ENCODE measurements at regions not wholly inside any gene's neighbourhood (a gene's known extent, or its start where the extent isn't known, plus 50 kb on each side); places are given as distances from the start of the nearest gene placed in this dataset.
"Not testable (repeated sequence)": the region's sequence is repeated elsewhere in the genome, so short reads cannot be mapped to it uniquely, and the experiment has no call there.

- WGBS (ENCODE audit: extremely low coverage, insufficient read length, low lambda C conversion rate), result no CpG with 5 or more reads among the region's 2 CpGs
- H3K27me3 ChIP-seq (ENCODE audit: insufficient read depth, low read length), result no peaks in the 10 kb centered on the region
- H4K8ac ChIP-seq (replicated peaks; ENCODE audit: insufficient read length, low read depth, low read length), result no peak overlapping the region
- H3K4me3 Mint-ChIP-seq, result no peak overlapping the region
- H2BK20ac ChIP-seq (ENCODE audit: low read depth, low read length, poor library complexity, severe bottlenecking), result no peak overlapping the region
- no peak overlapping the region for H3K56ac ChIP-seq (ENCODE audit: insufficient read length, low read depth, low read length)
- TF ChIP-seq CTCF (conservative IDR thresholded peaks at IDR 0.05), result no peak
- no peak overlapping the region for H3K9ac ChIP-seq (ENCODE audit: extremely low read depth, insufficient read length, low read length)
- H3K36me3 Mint-ChIP-seq (ENCODE audit: insufficient read depth in 1 of 3, low read depth in 3 of 3), result no peaks in the 10 kb centered on the region
- H3K14ac ChIP-seq (ENCODE audit: insufficient read depth, low read length), result no peak overlapping the region
- no peak overlapping the region for H2BK15ac ChIP-seq (ENCODE audit: low read depth, low read length)
- H3K4me2 ChIP-seq (ENCODE audit: insufficient read depth, insufficient read length, low read length), result no peak overlapping the region
- H2AK5ac ChIP-seq (ENCODE audit: insufficient read length, low read length), result no peak overlapping the region
- H4K91ac ChIP-seq (ENCODE audit: insufficient read length, low read depth, low read length), result no peak overlapping the region
- H2BK120ac ChIP-seq (ENCODE audit: low read depth, low read length, poor library complexity, severe bottlenecking), result no peak overlapping the region
- H3K4me1 ChIP-seq (ENCODE audit: insufficient read depth, low read length), result no peaks in the 10 kb centered on the region
- H3K27ac Mint-ChIP-seq, result no peak overlapping the region
- no peak overlapping the region for H3K18ac ChIP-seq (ENCODE audit: insufficient read length, low read depth, low read length)
- H3T11ph ChIP-seq (ENCODE audit: low read length), result no peak overlapping the region
- no peaks in the 10 kb centered on the region for H4K20me1 ChIP-seq (ENCODE audit: control insufficient read depth, insufficient read depth, insufficient read length)
- no peaks in the 10 kb centered on the region for H3K23me2 ChIP-seq (ENCODE audit: insufficient read length, low read depth, low read length, poor library complexity, severe bottlenecking)
- no peaks in the 10 kb centered on the region for H3K79me1 ChIP-seq (ENCODE audit: insufficient read depth, low read depth, low read length, poor library complexity, severe bottlenecking)
- H3K9me3 ChIP-seq (ENCODE audit: control insufficient read depth, low read depth, low read length), result no peaks in the 10 kb centered on the region
- H3K27ac ChIP-seq (ENCODE audit: insufficient read length, low read depth, low read length), result no peak overlapping the region
- no peak overlapping the region for H2BK5ac ChIP-seq (ENCODE audit: insufficient read length, low read length)
- no peak overlapping the region for H2AFZ ChIP-seq (ENCODE audit: low read length)
- no peak for DNase-seq
- H3K79me2 ChIP-seq (ENCODE audit: insufficient read depth, low read length), result no peaks in the 10 kb centered on the region
- H3K27me3 Mint-ChIP-seq (ENCODE audit: low read depth), result no peaks in the 10 kb centered on the region
- no peak overlapping the region for H2BK12ac ChIP-seq (ENCODE audit: insufficient read length, low read depth, low read length)
- H3K9me3 Mint-ChIP-seq, result no peaks in the 10 kb centered on the region
- no peak overlapping the region for H3K4ac ChIP-seq (ENCODE audit: low read depth, low read length)
- peaks cover 0 to 2% of the 10 kb centered on the region in 2 experiments; a peak in 1 of 4 replicates for H3K4me1 Mint-ChIP-seq
- no peak overlapping the region for H4K5ac ChIP-seq (ENCODE audit: insufficient read length, low read depth, low read length)
- H3K23ac ChIP-seq (ENCODE audit: insufficient read length, low read depth, low read length), result no peak overlapping the region
These were observed 2054.0 kb upstream of the NUDT12 start for GRCh38 chr5:105616599-105616998.

- H3K23ac ChIP-seq (ENCODE audit: insufficient read length, low read depth, low read length); H3K14ac ChIP-seq (ENCODE audit: insufficient read depth, low read length); H3K27ac Mint-ChIP-seq; H4K91ac ChIP-seq (ENCODE audit: insufficient read length, low read depth, low read length); H4K5ac ChIP-seq (ENCODE audit: insufficient read length, low read depth, low read length); H3K4ac ChIP-seq (ENCODE audit: low read depth, low read length); H2BK120ac ChIP-seq (ENCODE audit: low read depth, low read length, poor library complexity, severe bottlenecking); H4K8ac ChIP-seq (replicated peaks; ENCODE audit: insufficient read length, low read depth, low read length); H3K56ac ChIP-seq (ENCODE audit: insufficient read length, low read depth, low read length); H3K4me1 ChIP-seq (ENCODE audit: insufficient read depth, low read length); H2BK12ac ChIP-seq (ENCODE audit: insufficient read length, low read depth, low read length); H3K23me2 ChIP-seq (ENCODE audit: insufficient read length, low read depth, low read length, poor library complexity, severe bottlenecking); H3K27me3 ChIP-seq (ENCODE audit: insufficient read depth, low read length); H3K9ac ChIP-seq (ENCODE audit: extremely low read depth, insufficient read length, low read length); H3K79me1 ChIP-seq (ENCODE audit: insufficient read depth, low read depth, low read length, poor library complexity, severe bottlenecking); H4K20me1 ChIP-seq (ENCODE audit: control insufficient read depth, insufficient read depth, insufficient read length); H3T11ph ChIP-seq (ENCODE audit: low read length); H3K4me1 Mint-ChIP-seq; H3K27ac ChIP-seq (ENCODE audit: insufficient read length, low read depth, low read length); H3K79me2 ChIP-seq (ENCODE audit: insufficient read depth, low read length); H3K27me3 Mint-ChIP-seq (ENCODE audit: low read depth); H2AK5ac ChIP-seq (ENCODE audit: insufficient read length, low read length); H3K9me3 ChIP-seq (ENCODE audit: control insufficient read depth, low read depth, low read length); H2BK15ac ChIP-seq (ENCODE audit: low read depth, low read length); H2BK20ac ChIP-seq (ENCODE audit: low read depth, low read length, poor library complexity, severe bottlenecking); DNase-seq; H2AFZ ChIP-seq (ENCODE audit: low read length); H3K18ac ChIP-seq (ENCODE audit: insufficient read length, low read depth, low read length); H3K4me3 Mint-ChIP-seq; H3K4me2 ChIP-seq (ENCODE audit: insufficient read depth, insufficient read length, low read length); H2BK5ac ChIP-seq (ENCODE audit: insufficient read length, low read length): not testable (repeated sequence)
- Mint-ChIP-seq H3K9me3 (peaks cover 40 to 47% of the 10 kb centered on the region in 2 experiments), H3K36me3 (ENCODE audit: insufficient read depth in 1 of 3, low read depth in 3 of 3) (peaks cover 0 to 34% (median 12%) of the 10 kb centered on the region in 3 experiments; a peak in 6 of 7 replicates)
These were observed 2039.8 kb upstream of the NUDT12 start for GRCh38 chr5:105602406-105602805.
